IPS-15b (cell line): ENCODE measurements at regions not wholly inside any gene's neighbourhood (a gene's known extent, or its start where the extent isn't known, plus 50 kb on each side); places are given as distances from the start of the nearest gene placed in this dataset.

Experiments used
- H3K27me3 ChIP-seq: one replicate; pipeline ENCODE4 v1.6.1; 2013; ENCODE audit warnings: low read length; ENCODE audit not compliant: control insufficient read depth, insufficient read depth
- H3K36me3 ChIP-seq: one replicate; pipeline ENCODE4 v1.6.1; 2013; ENCODE audit warnings: low read length; ENCODE audit not compliant: control insufficient read depth, insufficient read depth
- H3K4me1 ChIP-seq: one replicate; pipeline ENCODE4 v1.6.1; 2013; ENCODE audit warnings: mild to moderate bottlenecking, low read length; ENCODE audit not compliant: control insufficient read depth, insufficient read depth
- H3K4me3 ChIP-seq: one replicate; pipeline ENCODE4 v1.5.1; 2013; ENCODE audit warnings: low read depth, low read length
- H3K9ac ChIP-seq: one replicate; pipeline ENCODE4 v1.6.1; 2013; ENCODE audit warnings: low read depth, mild to moderate bottlenecking, low read length
- H3K9me3 ChIP-seq: one replicate; pipeline ENCODE4 v1.6.1; 2013; ENCODE audit warnings: mild to moderate bottlenecking, low read length; ENCODE audit not compliant: control insufficient read depth, insufficient read depth

DNA sequence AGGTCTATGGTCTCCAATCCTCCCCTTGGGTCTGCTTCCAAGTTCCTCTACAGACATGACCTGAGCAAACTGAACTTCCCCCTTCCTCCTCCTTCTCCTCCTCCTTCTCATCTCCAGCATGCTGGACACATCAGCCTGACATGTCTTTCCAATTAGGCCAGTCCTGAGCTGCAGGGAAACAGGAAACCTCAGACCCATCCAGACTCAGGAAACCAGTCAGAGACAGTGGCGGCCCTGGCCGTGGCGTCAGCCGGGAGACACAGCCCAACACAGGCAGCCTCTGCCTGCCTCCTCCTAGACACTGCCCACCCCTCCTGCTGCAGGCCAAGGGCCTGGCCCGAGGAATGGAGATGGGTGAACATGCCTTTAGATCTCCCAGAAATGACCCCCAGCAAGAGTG is 468.8 kb downstream of the BCL11B start:
- Histone ChIP-seq H3K9me3 (no peaks in the 10 kb centered on the region), H3K36me3 (no peaks in the 10 kb centered on the region), H3K27me3 (no peaks in the 10 kb centered on the region), H3K4me1 (no peaks in the 10 kb centered on the region), H3K4me3 (no peak overlapping the region), H3K9ac (no peak overlapping the region)

DNA sequence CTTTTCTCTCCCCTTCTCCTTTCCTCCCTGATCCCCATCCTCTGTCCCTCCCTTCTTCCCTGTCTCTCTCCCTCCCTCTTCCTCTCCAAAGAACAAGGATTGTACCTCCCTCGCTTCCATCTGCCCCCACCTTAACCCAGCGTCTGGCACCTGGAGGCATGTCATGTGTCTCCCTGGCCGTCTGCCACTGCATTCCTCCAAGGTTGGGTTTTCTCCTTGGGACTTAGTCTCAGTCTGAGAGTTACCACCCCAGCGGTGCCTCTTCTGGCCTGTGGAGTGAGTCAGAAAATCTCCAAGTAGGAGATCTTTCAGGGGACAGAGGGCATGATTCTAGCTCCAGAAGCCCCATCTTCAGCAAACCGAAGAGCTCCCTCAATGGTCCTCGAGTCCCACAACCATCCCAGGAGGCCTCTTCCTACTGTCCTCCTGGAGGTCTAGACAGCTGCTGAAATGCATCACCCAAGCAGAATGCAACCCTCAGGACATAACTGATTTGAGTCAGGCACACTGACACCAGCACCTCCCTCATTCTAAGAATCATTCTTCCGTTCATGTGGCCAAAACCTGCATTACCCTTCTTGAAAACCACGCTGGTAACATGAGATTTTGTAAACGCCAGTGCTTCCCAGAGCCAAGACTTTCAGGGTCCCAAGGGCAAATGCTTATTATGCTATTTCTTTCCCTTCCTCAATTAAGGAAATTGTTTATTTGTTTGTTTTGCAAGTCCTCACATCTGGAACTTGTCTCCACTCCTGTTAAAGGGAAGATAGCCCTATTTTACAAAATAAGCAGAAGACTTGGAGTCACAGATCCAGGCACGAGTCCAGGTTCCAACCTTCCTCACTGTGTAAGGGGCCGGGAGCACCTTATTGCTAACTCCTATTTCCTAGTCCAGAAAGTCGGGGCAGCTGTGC is 463.2 kb downstream of the BCL11B start:
- H3K9me3 ChIP-seq, result no peaks in the 10 kb centered on the region
- H3K36me3 ChIP-seq, result no peaks in the 10 kb centered on the region
- H3K27me3 ChIP-seq, result no peaks in the 10 kb centered on the region
- no peak overlapping the region for H3K9ac ChIP-seq
- H3K4me3 ChIP-seq, result no peak overlapping the region
- H3K4me1 ChIP-seq, result no peaks in the 10 kb centered on the region

DNA sequence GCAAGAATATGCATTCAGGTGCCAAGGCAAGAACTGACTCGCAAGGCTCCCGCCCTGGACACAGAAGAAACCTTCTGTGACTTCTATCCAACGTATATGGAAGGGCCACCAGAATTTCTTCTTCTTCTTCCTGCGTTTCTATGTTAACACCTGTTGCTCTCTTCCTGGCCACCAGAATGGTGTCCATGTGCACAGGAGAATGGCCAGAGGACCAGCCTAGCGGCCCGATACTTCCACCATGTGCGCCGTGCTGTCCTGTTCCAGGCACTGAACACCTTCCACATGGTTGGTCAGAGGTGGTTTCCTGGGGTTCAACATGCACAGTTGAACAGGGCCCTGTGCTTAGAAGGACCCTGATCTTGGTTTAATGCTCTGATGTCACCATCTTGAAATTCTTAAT is 455.8 kb downstream of the BCL11B start:
- peaks cover 7% of the 10 kb centered on the region for H3K4me1 ChIP-seq

DNA sequence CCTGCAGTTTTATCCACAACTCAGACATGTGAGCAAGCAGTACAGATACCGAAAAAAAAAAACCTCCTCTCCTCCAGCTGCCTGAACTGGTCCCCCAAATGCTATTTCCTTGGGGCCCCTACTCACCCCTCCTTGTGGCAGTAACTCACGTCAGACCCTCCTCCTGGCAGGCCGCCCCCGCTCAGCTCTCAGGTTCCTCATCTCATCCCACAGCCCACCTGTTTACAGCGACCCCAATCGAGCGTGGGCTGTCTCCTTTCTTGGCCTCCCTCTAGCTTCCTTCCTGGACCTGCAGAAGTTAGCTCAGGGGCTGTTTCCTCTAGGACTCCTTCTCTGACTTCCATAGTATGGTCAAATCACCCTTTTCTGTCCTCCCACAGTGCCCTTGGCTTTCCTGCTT is 455.3 kb downstream of the BCL11B start:
- Histone ChIP-seq H3K9me3 (no peaks in the 10 kb centered on the region), H3K9ac (no peak overlapping the region), H3K27me3 (peaks cover 2% of the 10 kb centered on the region), H3K4me1 (peaks cover 7% of the 10 kb centered on the region), H3K4me3 (no peak overlapping the region), H3K36me3 (no peaks in the 10 kb centered on the region)

More for the DNA sequence above, 455.8 kb downstream of the BCL11B start:
- Histone ChIP-seq H3K9me3 (no peaks in the 10 kb centered on the region), H3K27me3 (peaks cover 2% of the 10 kb centered on the region), H3K36me3 (no peaks in the 10 kb centered on the region), H3K9ac (no peak overlapping the region), H3K4me3 (no peak overlapping the region)

DNA sequence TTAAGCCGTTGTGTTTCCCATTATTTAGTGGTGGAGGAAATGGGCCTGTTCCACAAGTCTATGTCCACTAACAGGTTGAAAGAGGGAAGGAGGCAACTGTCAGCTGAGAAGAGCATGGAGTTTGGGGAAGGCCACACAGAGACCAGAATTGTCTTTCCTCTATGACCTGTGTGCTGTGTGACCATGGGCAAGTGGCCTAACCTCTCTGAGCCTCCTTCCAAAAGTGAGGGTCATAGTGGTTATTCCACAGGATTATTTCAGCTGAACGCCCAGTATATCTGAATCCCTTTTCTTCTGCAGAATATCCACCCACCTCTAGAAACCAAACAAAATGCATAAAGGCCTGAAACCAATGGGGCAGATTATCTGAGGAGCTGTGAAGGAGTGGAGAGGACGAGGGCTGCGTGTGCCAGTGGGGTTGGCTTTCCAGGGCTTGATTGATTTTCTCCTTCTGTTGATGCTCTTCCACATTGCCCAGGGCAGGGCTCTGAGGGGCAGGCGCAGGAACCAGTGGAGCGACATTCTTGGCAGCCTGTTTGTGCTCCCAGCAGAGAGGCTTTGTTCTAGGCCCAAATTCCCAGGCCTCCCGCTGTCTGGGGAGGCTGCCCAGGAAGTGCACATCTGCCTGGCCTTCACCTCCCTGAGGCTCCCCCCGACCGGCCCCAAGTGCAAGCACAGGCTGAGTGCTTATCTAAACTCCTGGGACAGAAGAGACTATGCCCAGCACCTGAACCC is 452.7 kb downstream of the BCL11B start:
- Histone ChIP-seq H3K36me3 (no peaks in the 10 kb centered on the region), H3K4me1 (peaks cover 7% of the 10 kb centered on the region), H3K9ac (no peak overlapping the region), H3K4me3 (no peak overlapping the region), H3K27me3 (peaks cover 2% of the 10 kb centered on the region), H3K9me3 (no peaks in the 10 kb centered on the region)

DNA sequence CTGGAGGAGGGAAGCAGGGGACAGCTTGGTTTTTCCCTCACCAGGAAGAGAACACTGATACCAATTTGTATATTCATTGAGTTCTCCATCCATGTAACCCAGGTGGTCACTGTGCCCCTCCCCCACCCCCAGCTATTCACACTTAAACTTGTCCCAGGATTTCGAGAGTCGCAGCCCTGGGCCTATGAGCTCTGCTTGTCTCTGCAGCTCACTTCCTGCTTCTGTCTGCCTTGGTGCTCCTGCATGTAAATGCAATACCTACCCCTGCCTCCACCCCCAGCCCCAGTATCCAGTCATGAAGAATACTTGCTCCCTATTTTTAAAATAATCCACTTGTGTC is 452.2 kb downstream of the BCL11B start:
- no peaks in the 10 kb centered on the region for H3K36me3 ChIP-seq
- H3K4me3 ChIP-seq, result no peak overlapping the region
- H3K27me3 ChIP-seq, result peaks cover 2% of the 10 kb centered on the region

DNA sequence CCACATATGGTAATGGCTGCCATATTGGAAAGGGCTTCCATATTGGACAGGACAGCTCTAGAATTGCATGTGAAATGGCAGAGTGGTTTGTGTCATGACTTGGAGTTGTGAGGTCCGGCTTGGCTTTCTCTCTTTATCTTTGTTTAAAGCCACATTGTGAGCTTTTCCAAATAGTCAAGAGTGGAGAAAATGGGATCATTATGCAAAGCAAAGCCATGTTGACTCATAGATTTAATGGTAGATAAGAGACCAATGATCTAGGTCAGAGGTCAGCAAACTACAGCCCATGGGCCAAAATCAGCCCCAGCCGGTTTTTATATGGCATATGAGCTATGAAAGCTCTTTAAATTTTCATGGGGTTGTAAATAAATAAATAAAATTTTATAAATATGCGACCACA is 449.1 kb downstream of the BCL11B start:
- no peaks in the 10 kb centered on the region for H3K27me3 ChIP-seq
- peaks cover 7% of the 10 kb centered on the region for H3K4me1 ChIP-seq
- H3K9me3 ChIP-seq, result no peaks in the 10 kb centered on the region
- H3K36me3 ChIP-seq, result no peaks in the 10 kb centered on the region
- no peak overlapping the region for H3K4me3 ChIP-seq
- H3K9ac ChIP-seq, result no peak overlapping the region

More for the DNA sequence above, 452.2 kb downstream of the BCL11B start:
- Histone ChIP-seq H3K4me1 (peaks cover 7% of the 10 kb centered on the region), H3K9ac (no peak overlapping the region), H3K9me3 (no peaks in the 10 kb centered on the region)

DNA sequence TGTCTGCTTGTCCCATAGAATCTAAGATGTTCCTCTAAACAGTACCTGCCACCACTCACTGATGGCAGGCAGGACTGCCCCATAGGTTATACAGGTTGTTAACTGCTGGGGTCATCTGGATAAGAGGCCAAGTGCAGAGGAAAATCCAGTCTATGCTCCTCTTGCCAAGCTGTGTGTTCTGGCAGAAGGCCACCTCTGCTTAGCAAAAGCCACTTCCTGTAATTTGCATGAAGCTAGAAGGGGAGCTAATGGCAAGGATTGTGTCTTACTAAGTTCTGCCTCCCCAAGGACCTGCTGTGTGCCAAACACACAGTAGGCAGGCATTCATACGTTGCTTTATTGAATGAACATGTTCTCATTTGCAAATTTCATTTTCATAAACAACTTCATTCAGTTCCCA is 445.4 kb downstream of the BCL11B start:
- Histone ChIP-seq H3K9me3 (no peaks in the 10 kb centered on the region), H3K4me3 (no peak overlapping the region), H3K4me1 (no peaks in the 10 kb centered on the region), H3K27me3 (no peaks in the 10 kb centered on the region), H3K36me3 (no peaks in the 10 kb centered on the region), H3K9ac (no peak overlapping the region)

DNA sequence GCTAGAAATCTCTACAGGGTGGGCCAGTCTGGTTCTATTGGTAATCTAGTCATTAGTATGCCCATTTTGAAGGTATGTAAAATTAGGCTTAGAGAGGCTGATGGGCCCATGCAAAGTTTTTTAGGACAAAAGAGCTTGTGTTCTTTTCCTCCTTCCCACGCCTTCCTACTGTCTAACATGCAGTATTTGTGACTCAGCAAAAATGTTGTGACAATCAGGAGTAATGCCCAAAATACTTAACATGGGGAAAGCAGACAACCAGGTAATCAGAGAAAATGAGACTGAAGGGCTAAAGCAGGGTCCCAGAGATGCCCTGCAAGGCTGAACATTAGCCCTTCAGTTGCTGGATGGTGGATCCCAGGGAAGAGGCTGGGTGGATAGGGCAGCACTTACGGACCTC is 437.9 kb downstream of the BCL11B start:
- H3K36me3 ChIP-seq, result no peaks in the 10 kb centered on the region
- H3K4me1 ChIP-seq, result no peaks in the 10 kb centered on the region
- no peaks in the 10 kb centered on the region for H3K9me3 ChIP-seq

DNA sequence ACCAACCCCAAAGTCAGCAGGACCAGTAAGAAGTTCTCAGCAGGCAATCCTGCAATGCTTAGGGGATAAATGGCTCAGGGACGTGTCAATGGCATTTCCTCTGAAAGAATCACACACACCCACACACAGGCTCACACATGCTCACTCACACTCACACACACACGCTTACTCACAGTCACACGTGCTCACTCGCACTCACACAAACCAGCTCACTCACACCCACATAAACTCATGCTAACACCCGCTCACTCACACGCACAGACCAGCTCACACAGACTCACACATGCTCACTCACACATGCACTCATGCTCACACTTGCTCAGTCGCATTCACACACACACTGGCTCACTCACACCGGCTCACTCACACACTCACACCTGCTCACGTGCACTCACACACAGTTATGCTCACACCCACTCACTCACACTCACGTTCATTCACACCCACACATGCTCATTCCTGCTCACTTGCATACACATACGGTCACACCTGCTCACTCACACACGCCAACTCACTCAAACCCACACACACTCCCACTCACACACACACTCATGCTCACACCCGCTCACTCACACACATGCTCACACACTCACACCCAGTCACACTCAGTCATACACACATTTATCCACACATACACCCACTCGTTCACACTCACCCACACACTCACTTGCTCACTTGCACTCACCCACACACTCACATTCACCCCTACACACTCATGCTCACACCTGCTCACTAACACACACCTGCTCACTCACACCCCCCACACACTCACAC is 436.8 kb downstream of the BCL11B start:
- no peak overlapping the region for H3K4me3 ChIP-seq
- no peaks in the 10 kb centered on the region for H3K27me3 ChIP-seq
- H3K36me3 ChIP-seq, result no peaks in the 10 kb centered on the region
- H3K4me1 ChIP-seq, result no peaks in the 10 kb centered on the region
- no peak overlapping the region for H3K9ac ChIP-seq
- H3K9me3 ChIP-seq, result no peaks in the 10 kb centered on the region

More for the DNA sequence above, 437.9 kb downstream of the BCL11B start:
- Histone ChIP-seq H3K4me3 (no peak overlapping the region), H3K27me3 (no peaks in the 10 kb centered on the region), H3K9ac (no peak overlapping the region)

DNA sequence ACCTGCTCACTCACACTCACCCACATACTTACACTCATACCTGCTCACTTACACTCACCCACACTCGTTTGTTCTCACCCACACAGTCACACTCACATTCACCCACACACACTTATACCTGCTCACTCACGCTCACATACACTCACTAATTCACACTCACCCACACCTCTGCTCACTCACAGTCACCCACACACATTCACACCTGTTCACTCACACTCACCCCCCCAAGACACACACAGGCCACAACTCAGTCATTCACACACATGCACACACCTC is 436.2 kb downstream of the BCL11B start:
- Histone ChIP-seq H3K4me3 (no peak overlapping the region), H3K36me3 (no peaks in the 10 kb centered on the region), H3K4me1 (no peaks in the 10 kb centered on the region), H3K9ac (no peak overlapping the region), H3K27me3 (no peaks in the 10 kb centered on the region), H3K9me3 (no peaks in the 10 kb centered on the region)
